ENCODE measurements at regions not wholly inside any gene's neighbourhood (a gene's known extent, or its start where the extent isn't known, plus 50 kb on each side); places are given as distances from the start of the nearest gene placed in this dataset.
"Not testable (repeated sequence)": the region's sequence is repeated elsewhere in the genome, so short reads cannot be mapped to it uniquely, and the experiment has no call there.

GRCh38 chr4:79743014-79743413, 330.0 kb downstream of the ANTXR2 start:
- no peak for DNase-seq (ENCODE audit: low read depth)

DNA sequence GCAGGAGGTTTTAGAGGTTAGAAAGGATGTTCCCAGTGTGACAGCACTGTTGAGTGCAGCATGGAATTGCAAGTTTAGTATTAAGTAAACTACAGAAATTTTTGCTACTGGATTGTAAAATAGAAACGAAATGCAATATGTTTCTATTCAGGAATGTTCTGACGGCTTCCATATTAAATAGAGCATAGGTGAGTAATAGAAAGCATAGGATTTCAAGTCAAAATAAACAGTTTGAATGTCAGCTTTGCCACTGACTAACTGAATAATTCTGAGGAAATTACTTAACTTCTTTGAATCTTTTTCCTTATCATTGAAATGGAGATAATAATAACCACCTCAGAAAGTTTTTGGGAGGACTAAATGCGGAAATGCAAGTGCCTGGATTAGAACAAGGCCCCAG, 331.9 kb upstream of the GK2 start:
- no peak for DNase-seq (ENCODE audit: low read depth)

GRCh38 chr4:79723507-79723906, 315.5 kb upstream of the GK2 start:
- no peak for DNase-seq (ENCODE audit: low read depth)

GRCh38 chr4:79700356-79700755, 292.3 kb upstream of the GK2 start:
- DNase-seq (ENCODE audit: low read depth) = no peak

DNA sequence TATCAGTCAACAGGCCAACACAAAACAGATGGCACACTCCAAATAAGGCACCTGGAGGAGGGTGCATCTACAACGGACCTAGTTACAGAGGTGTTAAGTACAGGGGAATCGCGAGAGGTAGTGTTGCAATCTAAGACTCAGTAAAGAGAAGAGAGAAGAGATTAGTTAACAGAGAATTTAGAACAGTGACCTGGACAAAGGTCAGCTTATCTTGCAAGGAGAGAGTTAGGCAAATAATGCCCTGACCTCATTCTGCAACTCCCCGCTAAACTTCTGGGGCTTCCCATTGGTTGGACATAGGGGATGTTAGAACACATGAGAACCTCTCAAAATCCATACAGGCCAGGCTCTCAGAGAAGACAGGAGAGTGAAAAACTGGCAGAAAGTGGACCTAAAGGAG, 289.4 kb upstream of the GK2 start:
- no peak for DNase-seq (ENCODE audit: low read depth)

DNA sequence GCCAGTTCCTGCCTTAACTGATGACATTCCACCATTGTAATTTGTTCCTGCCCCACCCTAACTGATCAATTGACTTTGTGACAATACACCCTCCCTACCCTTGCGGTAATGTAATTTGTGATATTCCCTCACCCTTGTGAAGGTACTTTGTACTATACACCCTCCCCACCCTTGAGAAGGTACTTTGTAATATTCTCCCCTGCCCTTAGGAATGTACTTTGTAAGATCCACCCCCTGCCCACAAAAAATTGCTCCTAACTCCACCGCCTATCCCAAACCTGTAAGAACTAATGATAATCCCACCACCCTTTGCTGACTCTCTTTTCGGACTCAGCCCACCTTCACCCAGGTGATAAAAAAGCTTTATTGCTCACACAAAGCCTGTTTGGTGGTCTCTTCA, 288.5 kb upstream of the GK2 start:
- DNase-seq (ENCODE audit: low read depth) = not testable (repeated sequence)

DNA sequence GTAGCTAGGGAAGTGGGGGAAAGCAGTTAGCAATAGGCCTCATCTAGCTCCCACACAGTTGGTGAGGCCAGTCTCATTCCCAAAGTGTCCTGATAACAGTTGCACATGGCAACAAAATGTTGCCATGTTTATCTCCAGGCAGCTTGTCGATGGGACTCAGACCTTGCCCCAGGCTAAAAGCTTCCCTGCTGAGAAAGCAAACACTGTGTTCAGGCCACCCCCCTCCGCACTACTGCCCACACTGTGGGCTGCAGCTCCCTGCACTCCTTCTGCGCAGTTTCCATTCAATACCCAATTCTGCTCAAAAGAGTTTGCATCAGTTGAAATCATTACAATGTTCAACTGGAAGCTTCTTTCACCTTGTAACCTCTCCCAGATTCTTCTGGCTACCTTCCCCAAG, 287.8 kb upstream of the GK2 start:
- DNase-seq (ENCODE audit: low read depth) = no peak

DNA sequence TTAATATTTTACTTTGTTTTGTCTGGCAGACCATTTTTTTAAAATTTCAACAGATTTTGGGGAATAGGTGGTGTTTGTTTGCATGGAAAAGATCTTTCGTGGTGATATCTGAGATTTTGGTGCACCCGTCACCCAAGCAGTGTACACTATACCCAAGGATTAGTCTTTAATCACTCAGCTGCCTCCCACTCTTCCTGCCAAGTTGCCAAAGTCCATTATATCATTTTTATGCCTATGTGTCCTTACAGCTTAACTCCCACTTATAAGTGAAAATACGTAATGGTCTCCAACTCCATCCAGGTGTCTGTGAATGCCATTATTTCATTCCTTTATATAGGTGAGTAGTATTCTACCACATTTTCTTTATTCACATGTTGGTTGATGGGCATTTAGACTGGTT, 281.7 kb upstream of the GK2 start:
- DNase-seq (ENCODE audit: low read depth) = no peak

DNA sequence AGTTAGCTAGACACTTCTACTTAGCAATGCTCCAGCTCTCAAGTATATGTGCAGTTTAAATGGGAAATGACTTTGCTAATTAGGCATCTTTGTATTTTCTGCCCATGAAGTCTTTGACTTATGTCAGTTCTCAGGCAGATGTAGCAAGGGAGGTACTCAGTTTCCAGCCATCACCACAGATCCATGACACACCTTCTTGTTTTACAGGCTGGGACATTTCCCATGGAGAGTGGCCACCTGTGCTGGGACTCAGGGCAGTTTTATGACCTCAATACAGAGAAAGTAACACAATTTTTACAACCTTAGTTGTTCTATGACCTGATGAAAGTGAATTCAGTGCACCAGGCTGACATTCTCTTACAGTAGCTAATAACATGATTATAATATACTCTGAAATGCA, 280.7 kb upstream of the GK2 start:
- DNase-seq (ENCODE audit: low read depth) = no peak

DNA sequence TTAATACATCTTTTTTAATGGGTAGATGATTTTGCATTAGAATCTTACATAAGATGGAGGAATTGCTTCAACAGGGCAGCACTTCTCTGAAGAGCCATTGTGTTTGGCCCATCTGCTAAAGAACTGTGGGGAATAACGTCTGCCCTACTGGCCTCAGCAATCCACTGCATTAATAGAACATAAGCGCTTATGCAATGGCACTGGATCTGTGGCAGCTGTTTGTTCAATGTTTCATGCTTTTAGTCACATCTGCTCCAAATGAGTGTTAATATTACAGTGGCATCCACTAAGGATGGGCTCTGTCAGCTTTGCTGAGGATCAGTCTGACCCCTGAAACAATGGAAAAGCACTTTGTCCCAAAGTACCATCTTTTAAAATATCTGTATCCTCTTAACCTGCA, 279.0 kb upstream of the GK2 start:
- DNase-seq (ENCODE audit: low read depth) = peak; percentile 3

GRCh38 chr4:79685542-79685941, 277.5 kb upstream of the GK2 start:
- no peak for DNase-seq (ENCODE audit: low read depth)

DNA sequence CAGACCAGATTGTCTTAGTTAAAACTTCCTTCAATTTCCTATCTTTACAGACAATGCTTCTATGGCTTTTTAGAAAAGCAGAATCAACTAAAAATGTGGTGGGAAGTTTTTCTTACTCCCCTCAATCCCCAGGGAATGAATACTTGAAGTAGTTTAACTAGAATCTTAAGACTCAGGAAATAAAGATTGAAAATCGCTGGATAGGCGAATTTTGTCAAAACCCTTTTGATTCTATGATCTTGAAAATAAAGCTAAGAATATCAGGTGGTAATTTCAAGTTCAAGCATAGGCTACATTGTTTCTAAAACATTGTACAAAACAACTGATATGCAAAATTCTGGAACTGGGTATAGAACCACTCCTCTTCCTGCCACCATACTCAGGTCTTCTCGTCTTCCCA, 276.5 kb upstream of the GK2 start:
- no peak for DNase-seq (ENCODE audit: low read depth)

GRCh38 chr4:79682801-79683530, 274.9 kb upstream of the GK2 start:
- DNase-seq (ENCODE audit: low read depth) = peak; percentile 35

DNA sequence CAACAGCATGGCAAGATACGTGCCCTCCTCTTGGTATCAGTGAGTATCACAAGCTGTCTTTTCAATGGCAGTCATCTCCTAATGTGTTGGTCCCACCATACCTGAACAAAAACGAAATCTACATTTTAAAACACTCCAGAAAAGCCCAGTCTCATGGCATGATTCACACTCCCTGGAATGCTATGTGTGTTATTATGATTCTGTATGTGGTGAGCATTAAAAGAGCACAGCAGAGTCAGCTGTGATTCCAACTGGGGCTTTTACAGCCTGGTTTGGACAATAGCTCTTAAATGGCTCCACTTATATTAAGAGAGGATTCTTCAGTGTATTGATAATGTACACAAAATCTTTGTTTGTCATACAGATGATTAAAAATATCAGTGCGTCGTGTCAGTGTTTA, 274.1 kb upstream of the GK2 start:
- no peak for DNase-seq (ENCODE audit: low read depth)

- no peak for DNase-seq (ENCODE audit: low read depth)
Observed at GRCh38 chr4:79679859-79680258, 271.8 kb upstream of the GK2 start.

DNA sequence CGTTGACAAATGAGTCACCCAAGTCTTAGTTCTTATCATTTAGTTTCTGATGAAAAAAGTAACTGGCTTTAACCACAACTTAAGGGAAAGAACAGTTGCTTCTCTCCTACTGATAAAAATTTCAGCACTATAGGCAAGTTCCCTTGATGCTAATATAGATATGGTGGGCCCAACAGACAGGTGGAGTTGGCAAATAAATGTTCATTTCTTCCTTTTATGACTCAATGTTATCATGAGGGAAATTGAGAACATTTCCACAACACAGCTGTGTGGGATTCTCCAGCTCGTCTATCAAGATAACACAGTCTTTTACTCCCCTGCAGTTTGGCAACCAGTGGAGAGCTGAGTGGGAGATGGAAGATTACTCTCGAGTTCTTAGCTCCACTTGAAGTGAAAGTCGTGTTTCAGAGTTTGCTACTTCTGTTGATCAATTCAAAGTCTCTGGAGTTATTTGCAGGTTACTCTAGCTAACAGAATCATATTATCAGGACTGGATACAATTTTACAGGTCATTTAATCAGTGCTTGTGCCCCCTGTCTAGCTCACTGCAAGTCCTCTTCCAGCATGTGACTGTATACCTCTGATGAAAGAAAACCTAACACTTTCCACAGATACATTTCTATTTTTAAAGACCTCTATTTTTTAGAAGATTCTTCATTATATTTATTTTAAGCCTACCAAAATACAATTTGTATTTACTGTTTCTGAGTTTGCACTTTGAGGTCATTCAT, 270.6 kb upstream of the GK2 start:
- DNase-seq (ENCODE audit: low read depth) = no peak

DNA sequence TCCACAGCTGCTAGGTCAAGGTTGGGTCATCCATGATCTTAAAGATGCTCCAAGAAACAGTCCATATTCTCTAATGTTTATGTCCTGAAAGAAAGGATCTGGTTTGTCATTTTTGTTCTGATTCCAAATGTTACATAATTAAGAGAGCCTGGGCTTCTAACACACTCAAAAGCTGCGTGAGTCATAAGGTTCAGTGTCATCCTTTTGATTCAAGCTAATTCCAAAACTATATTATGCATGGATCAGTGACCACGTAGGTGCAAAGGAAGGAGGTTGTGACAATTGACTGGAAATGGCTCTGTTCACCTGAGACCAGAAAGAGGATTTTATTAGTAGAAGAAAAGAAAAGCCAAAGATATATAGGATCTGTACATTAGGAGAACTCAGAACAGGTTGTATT, 268.7 kb upstream of the GK2 start:
- DNase-seq (ENCODE audit: low read depth) = no peak

DNA sequence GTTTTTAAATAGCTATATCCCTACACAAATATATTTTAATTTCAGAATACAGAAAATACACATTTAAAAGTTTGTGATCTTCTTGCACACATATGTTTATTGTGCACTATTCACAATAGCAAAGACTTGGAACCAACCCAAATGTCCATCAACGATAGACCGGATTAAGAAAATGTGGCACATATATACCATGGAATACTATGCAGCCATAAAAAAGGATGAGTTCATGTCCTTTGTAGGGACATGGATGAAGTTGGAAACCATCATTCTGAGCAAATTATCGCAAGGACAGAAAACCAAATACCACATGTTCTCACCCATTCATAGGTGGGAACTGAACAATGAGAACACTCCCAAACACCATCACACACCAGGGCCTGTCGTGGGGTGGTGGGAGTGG, 266.9 kb upstream of the GK2 start:
- not testable (repeated sequence) for DNase-seq (ENCODE audit: low read depth)

DNA sequence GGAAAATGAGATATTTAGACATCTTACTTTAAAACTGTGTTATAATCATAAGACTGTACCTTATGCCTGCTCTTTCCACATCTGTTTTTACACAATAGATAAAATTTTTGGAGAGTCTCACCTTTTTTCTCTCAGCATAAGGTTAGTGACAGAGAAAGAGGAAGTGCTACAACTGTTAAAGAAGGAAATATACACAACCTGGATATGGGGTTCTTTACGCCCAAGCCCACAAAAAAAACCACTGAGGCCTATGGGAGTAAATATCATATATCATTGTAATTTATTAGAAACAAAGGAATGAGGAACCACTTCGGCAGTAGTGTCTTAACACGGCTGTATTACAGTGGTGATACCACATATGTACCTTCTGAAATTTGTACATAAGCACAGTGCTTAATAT, 265.9 kb upstream of the GK2 start:
- no peak for DNase-seq (ENCODE audit: low read depth)

DNA sequence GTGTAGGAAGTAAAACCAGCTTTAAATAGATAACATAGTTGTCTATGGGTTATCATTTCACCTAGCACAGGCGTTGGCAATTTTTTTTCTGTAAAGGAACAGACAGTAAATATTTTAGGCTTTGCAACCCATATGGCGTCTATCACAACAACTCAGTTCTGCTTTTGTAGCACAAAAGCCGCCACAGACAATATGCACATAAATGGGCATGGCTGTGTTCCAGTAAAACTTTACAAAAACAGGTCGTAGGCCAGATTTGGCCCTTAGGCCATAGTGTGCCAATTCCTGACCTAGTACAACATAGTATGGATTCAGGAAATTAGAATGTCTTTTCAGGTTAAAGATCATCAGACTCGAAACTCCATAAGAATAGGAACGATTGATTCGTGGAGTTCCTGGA, 265.3 kb upstream of the GK2 start:
- no peak for DNase-seq (ENCODE audit: low read depth)

DNA sequence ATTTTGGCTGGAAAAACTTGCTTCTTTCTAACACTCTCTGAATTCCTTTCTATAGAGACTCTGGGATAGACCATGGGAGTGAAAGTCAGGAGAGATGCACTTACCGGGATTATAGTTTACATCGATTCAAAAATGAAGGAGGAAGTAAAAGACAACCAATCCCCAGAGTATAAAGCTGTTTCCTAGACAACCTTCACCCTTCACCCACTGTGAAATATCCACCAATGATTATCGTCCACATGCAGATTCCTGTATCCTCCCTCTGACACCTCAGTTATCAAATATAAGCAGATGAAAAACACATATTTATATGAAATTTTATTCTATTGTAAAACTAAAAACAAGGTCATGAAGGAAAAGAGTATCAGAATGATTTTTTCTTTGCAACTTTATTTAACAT, 258.8 kb upstream of the GK2 start:
- DNase-seq (ENCODE audit: low read depth) = no peak

- DNase-seq (ENCODE audit: low read depth) = no peak
Observed at GRCh38 chr4:79666112-79666511, 258.1 kb upstream of the GK2 start.

- no peak for DNase-seq (ENCODE audit: low read depth)
Observed at GRCh38 chr4:79663865-79664264, 255.8 kb upstream of the GK2 start.

DNA sequence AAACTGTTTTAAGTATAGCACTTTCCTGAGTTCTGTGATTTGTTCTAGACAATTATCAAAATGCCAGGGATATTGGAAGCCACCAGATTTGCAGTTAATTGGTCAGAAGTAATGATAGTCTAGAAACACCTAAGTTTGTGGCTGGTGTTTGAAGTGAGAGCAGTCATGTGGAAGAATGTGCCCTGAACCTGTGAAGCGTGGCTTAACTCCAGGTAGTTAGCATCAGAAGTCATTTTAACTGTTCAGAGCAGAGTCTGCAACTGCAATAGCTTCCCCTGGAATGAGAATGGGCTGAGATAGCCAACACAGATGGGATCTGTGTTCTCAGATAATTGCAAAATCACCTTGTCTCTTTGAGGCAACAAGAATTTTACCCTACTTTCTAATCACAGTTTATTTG, 255.1 kb upstream of the GK2 start:
- DNase-seq (ENCODE audit: low read depth) = no peak

Measured in fibroblast of gingiva (primary cell).